HL-60 (cell line): ENCODE measurements at regions not wholly inside any gene's neighbourhood (a gene's known extent, or its start where the extent isn't known, plus 50 kb on each side); places are given as distances from the start of the nearest gene placed in this dataset.

Source experiments
- DNase-seq, 2 experiments: peaks; one replicate each; pipeline ENCODE4 v3.0.0-alpha.2; 2010 to 2020; ENCODE audit warnings: low read depth in 1 of 2, low spot score in 1 of 2
- H3K27ac ChIP-seq: fragments of 250-450 bp; sonication (Bioruptor Pico); replicated peaks from 2 replicates; pipeline ENCODE4 v1.5.1; 2020; ENCODE audit warnings: mild to moderate bottlenecking, moderate library complexity
- H3K27me3 ChIP-seq: fragments of 250-450 bp; sonication (Bioruptor Pico); 2 replicates; pipeline ENCODE4 v1.5.1; 2021; ENCODE audit warnings: mild to moderate bottlenecking, moderate library complexity; ENCODE audit not compliant: insufficient read depth, poor library complexity, severe bottlenecking
- H3K4me3 ChIP-seq: replicated peaks from 2 replicates; pipeline ENCODE4 v1.5.1; 2011; ENCODE audit warnings: mild to moderate bottlenecking, control low read depth, low read length; ENCODE audit not compliant: insufficient read depth
- GABPA ChIP-seq: IDR thresholded peaks from 2 replicates; pipeline ENCODE4 v1.6.1; 2012; ENCODE audit warnings: low read depth
- POLR2AphosphoS5 ChIP-seq: IDR thresholded peaks from 2 replicates; pipeline ENCODE4 v1.6.1; 2012; ENCODE audit warnings: low read depth
- SPI1 ChIP-seq: IDR thresholded peaks from 2 replicates; pipeline ENCODE4 v1.6.1; 2012; ENCODE audit warnings: low read depth, mild to moderate bottlenecking, borderline replicate concordance
- TF ChIP-seq, protein P1 (sequence below): IDR thresholded peaks from one replicate; pipeline ENCODE4 v1.5.1; 2011; ENCODE audit warnings: low read length, control low read depth, inconsistent platforms; ENCODE audit not compliant: insufficient read depth
- TF ChIP-seq, protein P2 (sequence below): IDR thresholded peaks from 2 replicates; pipeline ENCODE4 v1.6.1; 2012; ENCODE audit warnings: low read depth; ENCODE audit not compliant: insufficient replicate concordance

DNA sequence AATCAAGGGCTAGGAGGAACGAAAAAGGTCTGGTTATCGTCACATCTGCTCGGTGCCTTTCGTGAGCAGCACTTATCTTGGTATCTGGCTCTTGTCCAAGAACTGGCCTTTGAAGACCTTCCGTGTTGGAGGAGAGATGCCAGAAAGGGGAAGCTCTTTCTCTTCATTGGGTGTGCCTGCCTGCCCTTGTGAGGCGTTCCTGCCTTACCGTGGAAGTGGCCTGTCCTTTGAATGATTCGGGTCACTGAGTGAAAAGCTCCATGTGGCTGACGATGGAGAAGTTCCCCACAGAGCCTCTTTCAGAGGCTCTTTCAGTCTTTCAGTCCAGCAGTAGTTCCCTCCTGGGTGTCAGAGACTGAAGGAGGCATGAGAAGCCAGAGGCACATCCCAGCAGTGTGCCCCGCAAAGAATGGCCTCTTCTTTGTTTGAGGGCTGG is 121.5 kb upstream of the SLC10A2 start:
- H3K27ac ChIP-seq, result no peak overlapping the region
- H3K27me3 ChIP-seq, result no peaks in the 10 kb centered on the region
- H3K4me3 ChIP-seq, result no peak overlapping the region
- peak in 1 of 2 experiments; percentile 12 for DNase-seq
- TF ChIP-seq POLR2AphosphoS5 (no peak), GABPA (no peak)
- TF ChIP-seq, protein P1, sequence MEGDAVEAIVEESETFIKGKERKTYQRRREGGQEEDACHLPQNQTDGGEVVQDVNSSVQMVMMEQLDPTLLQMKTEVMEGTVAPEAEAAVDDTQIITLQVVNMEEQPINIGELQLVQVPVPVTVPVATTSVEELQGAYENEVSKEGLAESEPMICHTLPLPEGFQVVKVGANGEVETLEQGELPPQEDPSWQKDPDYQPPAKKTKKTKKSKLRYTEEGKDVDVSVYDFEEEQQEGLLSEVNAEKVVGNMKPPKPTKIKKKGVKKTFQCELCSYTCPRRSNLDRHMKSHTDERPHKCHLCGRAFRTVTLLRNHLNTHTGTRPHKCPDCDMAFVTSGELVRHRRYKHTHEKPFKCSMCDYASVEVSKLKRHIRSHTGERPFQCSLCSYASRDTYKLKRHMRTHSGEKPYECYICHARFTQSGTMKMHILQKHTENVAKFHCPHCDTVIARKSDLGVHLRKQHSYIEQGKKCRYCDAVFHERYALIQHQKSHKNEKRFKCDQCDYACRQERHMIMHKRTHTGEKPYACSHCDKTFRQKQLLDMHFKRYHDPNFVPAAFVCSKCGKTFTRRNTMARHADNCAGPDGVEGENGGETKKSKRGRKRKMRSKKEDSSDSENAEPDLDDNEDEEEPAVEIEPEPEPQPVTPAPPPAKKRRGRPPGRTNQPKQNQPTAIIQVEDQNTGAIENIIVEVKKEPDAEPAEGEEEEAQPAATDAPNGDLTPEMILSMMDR, result no peak

DNA sequence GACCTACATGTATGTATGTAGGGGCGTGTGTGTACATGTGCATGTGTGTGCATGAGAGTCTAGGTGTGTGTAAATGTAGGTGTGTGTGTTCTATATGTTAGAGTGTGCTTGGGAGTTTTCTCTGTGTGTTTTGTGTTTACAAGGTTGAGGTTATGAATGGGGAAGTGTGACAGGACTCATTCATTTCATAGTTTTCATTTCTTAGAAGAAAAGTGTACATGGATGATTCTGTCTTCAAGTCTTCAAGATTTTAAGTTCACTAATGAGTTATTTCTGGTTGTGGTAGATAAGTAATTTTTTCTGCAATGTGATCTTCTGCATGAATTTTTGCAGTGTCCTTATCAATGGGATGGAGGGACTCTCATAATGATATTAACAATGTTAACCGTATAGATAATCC is 118.2 kb upstream of the SLC10A2 start:
- no peaks in the 10 kb centered on the region for H3K27me3 ChIP-seq
- TF ChIP-seq SPI1, result no peak
- no peak for TF ChIP-seq GABPA
- TF ChIP-seq POLR2AphosphoS5, result no peak
- TF ChIP-seq, protein P2, sequence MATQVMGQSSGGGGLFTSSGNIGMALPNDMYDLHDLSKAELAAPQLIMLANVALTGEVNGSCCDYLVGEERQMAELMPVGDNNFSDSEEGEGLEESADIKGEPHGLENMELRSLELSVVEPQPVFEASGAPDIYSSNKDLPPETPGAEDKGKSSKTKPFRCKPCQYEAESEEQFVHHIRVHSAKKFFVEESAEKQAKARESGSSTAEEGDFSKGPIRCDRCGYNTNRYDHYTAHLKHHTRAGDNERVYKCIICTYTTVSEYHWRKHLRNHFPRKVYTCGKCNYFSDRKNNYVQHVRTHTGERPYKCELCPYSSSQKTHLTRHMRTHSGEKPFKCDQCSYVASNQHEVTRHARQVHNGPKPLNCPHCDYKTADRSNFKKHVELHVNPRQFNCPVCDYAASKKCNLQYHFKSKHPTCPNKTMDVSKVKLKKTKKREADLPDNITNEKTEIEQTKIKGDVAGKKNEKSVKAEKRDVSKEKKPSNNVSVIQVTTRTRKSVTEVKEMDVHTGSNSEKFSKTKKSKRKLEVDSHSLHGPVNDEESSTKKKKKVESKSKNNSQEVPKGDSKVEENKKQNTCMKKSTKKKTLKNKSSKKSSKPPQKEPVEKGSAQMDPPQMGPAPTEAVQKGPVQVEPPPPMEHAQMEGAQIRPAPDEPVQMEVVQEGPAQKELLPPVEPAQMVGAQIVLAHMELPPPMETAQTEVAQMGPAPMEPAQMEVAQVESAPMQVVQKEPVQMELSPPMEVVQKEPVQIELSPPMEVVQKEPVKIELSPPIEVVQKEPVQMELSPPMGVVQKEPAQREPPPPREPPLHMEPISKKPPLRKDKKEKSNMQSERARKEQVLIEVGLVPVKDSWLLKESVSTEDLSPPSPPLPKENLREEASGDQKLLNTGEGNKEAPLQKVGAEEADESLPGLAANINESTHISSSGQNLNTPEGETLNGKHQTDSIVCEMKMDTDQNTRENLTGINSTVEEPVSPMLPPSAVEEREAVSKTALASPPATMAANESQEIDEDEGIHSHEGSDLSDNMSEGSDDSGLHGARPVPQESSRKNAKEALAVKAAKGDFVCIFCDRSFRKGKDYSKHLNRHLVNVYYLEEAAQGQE, result no peak
- TF ChIP-seq, protein P1, result no peak
- no peak for DNase-seq
- no peak overlapping the region for H3K4me3 ChIP-seq
- H3K27ac ChIP-seq, result no peak overlapping the region

DNA sequence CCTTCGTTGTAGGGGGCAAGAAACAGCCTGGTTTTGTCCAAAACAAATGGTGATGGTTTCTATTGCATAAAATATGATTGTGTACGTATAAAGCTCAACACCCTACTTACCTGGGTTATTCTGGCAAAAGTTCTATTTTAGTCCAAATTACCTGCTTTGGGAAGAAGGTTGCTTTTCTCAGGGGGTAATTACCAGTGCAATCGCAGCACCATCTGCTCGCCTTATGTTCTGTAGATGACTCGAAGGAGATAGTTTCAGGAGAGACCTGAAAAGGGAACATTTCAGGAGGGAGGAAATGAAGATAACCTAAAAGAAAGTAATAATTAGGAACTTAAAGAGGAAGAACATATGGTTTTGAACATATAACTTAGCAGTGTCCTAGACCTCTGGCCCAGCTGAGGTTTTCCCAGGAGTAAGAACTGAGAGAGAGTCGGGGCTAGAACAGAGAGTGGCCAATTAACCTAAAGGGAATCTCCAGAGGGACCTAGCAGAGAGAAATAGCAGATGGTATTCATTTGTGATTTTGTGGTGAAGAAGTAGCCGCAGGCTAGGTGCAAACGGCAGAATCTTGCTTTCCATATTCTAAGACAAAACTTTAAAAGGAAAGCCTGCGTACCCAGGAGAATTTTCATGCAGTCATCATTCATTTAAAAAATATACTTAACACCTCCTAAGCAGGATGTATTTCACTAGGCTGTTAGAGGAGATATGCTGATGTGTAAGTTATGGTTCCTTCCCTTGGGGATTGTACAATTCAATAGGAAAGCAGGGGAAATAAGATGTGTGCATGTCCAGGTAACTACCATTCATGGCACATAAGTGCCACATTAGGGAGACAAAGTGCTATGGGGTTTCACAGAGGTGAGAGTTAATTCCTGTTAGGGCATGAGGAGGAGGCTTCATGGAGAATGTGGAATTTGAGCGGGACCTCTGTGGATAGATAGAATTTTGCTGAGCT is 113.0 kb upstream of the SLC10A2 start:
- H3K27ac ChIP-seq, result no peak overlapping the region
- no peak for DNase-seq
- TF ChIP-seq, protein P1, result no peak
- TF ChIP-seq, protein P2, result no peak
- TF ChIP-seq POLR2AphosphoS5 (no peak), GABPA (no peak), SPI1 (no peak)
- H3K27me3 ChIP-seq, result peaks cover 2% of the 10 kb centered on the region
- H3K4me3 ChIP-seq, result no peak overlapping the region
